ENCODE measurements at regions not wholly inside any gene's neighbourhood (a gene's known extent, or its start where the extent isn't known, plus 50 kb on each side); places are given as distances from the start of the nearest gene placed in this dataset.

DNA sequence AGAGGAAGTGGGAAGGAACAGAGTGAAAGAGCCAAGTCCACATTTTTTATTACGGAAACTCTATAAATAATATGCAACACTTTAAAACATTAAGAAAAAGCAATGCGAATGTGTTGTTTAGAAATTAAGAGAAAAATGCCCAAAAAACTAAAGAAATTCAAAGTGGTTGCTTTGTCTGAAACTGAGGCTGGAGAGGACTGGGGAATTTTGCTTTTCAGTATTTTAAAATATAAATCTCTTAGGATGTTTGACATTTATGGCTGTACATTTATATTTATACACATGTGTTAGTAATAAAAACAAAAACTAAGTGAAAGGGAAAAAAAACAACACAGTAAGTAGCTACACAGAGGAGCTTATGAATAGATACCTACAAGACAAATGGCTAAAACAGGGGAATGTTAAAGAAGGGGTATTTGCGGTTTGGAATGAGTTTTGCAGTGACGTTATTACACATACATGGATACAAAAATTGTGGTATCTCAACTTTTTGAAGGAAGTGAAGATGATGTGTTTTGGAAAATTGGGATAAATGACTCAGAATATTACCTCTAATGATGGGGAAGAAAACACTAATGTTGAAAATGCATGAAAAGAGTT, 97.0 kb upstream of the DRD2 start:
- Histone ChIP-seq H3F3A (replicated peaks; ENCODE audit: low read depth) (no peaks in the 10 kb centered on the region), H3K9me2 (ENCODE audit: insufficient read depth) (peaks cover 1% of the 10 kb centered on the region; the same call in 1 of the 2 replicates), H3K4me1 (ENCODE audit: insufficient read depth) (0 out of 2 replicates have a peak, but pooled peaks cover 5% of the 10 kb centered on the region), H3K79me2 (replicated peaks; ENCODE audit: insufficient read depth) (no peaks in the 10 kb centered on the region), H3K36me3 (ENCODE audit: insufficient read depth) (no peaks in the 10 kb centered on the region), H3K4me2 (no peak overlapping the region), H2AFZ (no peak overlapping the region), H3K4me3 (no peak overlapping the region), H4K20me1 (replicated peaks; ENCODE audit: insufficient read depth) (no peaks in the 10 kb centered on the region), H3K27ac (ENCODE audit: low read depth) (no peak overlapping the region), H3K27me3 (ENCODE audit: insufficient read depth) (no peaks in the 10 kb centered on the region)
- DNase-seq (ENCODE audit: low spot score) = no peak
- H3K27me3 Mint-ChIP-seq (ENCODE audit: insufficient read depth, low read depth, poor library complexity) = no peaks in the 10 kb centered on the region
- peaks cover 29% of the 10 kb centered on the region for H3K4me1 Mint-ChIP-seq
- no peaks in the 10 kb centered on the region for H3K9me3 Mint-ChIP-seq
- H3K27ac Mint-ChIP-seq = no peak overlapping the region
- no peak for ATAC-seq
- H3K4me3 Mint-ChIP-seq = no peak overlapping the region
- H3K36me3 Mint-ChIP-seq (ENCODE audit: low read depth) = no peaks in the 10 kb centered on the region
- TF ChIP-seq EZH2phosphoT487 (IDR thresholded peaks at IDR 0.05; ENCODE audit: unreplicated experiment) (no peak), STAT1 (IDR thresholded peaks at IDR 0.05; ENCODE audit: unreplicated experiment) (no peak), POLR2AphosphoS5 (IDR thresholded peaks at IDR 0.05; ENCODE audit: low read depth) (no peak), EZH2 (IDR thresholded peaks at IDR 0.05; ENCODE audit: low read depth, unreplicated experiment) (no peak), CREB1 (CRISPR knock-in tag; IDR thresholded peaks at IDR 0.05; ENCODE audit: low read depth) (no peak), NANOG (IDR thresholded peaks at IDR 0.05; ENCODE audit: borderline replicate concordance) (no peak), ZNF114 (CRISPR knock-in tag; IDR thresholded peaks at IDR 0.05) (no peak), ZNF331 (CRISPR knock-in tag; IDR thresholded peaks at IDR 0.05; ENCODE audit: low read depth) (no peak), JUNB (IDR thresholded peaks at IDR 0.05; ENCODE audit: unreplicated experiment) (no peak)
- TF ChIP-seq, protein P1, sequence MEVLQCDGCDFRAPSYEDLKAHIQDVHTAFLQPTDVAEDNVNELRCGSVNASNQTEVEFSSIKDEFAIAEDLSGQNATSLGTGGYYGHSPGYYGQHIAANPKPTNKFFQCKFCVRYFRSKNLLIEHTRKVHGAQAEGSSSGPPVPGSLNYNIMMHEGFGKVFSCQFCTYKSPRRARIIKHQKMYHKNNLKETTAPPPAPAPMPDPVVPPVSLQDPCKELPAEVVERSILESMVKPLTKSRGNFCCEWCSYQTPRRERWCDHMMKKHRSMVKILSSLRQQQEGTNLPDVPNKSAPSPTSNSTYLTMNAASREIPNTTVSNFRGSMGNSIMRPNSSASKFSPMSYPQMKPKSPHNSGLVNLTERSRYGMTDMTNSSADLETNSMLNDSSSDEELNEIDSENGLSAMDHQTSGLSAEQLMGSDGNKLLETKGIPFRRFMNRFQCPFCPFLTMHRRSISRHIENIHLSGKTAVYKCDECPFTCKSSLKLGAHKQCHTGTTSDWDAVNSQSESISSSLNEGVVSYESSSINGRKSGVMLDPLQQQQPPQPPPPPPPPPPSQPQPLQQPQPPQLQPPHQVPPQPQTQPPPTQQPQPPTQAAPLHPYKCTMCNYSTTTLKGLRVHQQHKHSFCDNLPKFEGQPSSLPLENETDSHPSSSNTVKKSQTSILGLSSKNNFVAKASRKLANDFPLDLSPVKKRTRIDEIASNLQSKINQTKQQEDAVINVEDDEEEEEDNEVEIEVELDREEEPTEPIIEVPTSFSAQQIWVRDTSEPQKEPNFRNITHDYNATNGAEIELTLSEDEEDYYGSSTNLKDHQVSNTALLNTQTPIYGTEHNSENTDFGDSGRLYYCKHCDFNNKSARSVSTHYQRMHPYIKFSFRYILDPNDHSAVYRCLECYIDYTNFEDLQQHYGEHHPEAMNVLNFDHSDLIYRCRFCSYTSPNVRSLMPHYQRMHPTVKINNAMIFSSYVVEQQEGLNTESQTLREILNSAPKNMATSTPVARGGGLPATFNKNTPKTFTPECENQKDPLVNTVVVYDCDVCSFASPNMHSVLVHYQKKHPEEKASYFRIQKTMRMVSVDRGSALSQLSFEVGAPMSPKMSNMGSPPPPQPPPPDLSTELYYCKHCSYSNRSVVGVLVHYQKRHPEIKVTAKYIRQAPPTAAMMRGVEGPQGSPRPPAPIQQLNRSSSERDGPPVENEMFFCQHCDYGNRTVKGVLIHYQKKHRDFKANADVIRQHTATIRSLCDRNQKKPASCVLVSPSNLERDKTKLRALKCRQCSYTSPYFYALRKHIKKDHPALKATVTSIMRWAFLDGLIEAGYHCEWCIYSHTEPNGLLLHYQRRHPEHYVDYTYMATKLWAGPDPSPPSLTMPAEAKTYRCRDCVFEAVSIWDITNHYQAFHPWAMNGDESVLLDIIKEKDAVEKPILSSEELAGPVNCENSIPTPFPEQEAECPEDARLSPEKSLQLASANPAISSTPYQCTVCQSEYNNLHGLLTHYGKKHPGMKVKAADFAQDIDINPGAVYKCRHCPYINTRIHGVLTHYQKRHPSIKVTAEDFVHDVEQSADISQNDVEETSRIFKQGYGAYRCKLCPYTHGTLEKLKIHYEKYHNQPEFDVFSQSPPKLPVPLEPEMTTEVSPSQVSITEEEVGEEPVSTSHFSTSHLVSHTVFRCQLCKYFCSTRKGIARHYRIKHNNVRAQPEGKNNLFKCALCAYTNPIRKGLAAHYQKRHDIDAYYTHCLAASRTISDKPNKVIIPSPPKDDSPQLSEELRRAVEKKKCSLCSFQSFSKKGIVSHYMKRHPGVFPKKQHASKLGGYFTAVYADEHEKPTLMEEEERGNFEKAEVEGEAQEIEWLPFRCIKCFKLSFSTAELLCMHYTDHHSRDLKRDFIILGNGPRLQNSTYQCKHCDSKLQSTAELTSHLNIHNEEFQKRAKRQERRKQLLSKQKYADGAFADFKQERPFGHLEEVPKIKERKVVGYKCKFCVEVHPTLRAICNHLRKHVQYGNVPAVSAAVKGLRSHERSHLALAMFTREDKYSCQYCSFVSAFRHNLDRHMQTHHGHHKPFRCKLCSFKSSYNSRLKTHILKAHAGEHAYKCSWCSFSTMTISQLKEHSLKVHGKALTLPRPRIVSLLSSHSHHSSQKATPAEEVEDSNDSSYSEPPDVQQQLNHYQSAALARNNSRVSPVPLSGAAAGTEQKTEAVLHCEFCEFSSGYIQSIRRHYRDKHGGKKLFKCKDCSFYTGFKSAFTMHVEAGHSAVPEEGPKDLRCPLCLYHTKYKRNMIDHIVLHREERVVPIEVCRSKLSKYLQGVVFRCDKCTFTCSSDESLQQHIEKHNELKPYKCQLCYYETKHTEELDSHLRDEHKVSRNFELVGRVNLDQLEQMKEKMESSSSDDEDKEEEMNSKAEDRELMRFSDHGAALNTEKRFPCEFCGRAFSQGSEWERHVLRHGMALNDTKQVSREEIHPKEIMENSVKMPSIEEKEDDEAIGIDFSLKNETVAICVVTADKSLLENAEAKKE (CRISPR knock-in tag; IDR thresholded peaks at IDR 0.05) = no peak
- TF ChIP-seq, protein P2, sequence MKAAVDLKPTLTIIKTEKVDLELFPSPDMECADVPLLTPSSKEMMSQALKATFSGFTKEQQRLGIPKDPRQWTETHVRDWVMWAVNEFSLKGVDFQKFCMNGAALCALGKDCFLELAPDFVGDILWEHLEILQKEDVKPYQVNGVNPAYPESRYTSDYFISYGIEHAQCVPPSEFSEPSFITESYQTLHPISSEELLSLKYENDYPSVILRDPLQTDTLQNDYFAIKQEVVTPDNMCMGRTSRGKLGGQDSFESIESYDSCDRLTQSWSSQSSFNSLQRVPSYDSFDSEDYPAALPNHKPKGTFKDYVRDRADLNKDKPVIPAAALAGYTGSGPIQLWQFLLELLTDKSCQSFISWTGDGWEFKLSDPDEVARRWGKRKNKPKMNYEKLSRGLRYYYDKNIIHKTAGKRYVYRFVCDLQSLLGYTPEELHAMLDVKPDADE (IDR thresholded peaks at IDR 0.05) = no peak
- TF ChIP-seq, protein P3, sequence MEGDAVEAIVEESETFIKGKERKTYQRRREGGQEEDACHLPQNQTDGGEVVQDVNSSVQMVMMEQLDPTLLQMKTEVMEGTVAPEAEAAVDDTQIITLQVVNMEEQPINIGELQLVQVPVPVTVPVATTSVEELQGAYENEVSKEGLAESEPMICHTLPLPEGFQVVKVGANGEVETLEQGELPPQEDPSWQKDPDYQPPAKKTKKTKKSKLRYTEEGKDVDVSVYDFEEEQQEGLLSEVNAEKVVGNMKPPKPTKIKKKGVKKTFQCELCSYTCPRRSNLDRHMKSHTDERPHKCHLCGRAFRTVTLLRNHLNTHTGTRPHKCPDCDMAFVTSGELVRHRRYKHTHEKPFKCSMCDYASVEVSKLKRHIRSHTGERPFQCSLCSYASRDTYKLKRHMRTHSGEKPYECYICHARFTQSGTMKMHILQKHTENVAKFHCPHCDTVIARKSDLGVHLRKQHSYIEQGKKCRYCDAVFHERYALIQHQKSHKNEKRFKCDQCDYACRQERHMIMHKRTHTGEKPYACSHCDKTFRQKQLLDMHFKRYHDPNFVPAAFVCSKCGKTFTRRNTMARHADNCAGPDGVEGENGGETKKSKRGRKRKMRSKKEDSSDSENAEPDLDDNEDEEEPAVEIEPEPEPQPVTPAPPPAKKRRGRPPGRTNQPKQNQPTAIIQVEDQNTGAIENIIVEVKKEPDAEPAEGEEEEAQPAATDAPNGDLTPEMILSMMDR (conservative IDR thresholded peaks at IDR 0.05; ENCODE audit: low read depth in 2 of 2) = no peak
- TF ChIP-seq, protein P4, sequence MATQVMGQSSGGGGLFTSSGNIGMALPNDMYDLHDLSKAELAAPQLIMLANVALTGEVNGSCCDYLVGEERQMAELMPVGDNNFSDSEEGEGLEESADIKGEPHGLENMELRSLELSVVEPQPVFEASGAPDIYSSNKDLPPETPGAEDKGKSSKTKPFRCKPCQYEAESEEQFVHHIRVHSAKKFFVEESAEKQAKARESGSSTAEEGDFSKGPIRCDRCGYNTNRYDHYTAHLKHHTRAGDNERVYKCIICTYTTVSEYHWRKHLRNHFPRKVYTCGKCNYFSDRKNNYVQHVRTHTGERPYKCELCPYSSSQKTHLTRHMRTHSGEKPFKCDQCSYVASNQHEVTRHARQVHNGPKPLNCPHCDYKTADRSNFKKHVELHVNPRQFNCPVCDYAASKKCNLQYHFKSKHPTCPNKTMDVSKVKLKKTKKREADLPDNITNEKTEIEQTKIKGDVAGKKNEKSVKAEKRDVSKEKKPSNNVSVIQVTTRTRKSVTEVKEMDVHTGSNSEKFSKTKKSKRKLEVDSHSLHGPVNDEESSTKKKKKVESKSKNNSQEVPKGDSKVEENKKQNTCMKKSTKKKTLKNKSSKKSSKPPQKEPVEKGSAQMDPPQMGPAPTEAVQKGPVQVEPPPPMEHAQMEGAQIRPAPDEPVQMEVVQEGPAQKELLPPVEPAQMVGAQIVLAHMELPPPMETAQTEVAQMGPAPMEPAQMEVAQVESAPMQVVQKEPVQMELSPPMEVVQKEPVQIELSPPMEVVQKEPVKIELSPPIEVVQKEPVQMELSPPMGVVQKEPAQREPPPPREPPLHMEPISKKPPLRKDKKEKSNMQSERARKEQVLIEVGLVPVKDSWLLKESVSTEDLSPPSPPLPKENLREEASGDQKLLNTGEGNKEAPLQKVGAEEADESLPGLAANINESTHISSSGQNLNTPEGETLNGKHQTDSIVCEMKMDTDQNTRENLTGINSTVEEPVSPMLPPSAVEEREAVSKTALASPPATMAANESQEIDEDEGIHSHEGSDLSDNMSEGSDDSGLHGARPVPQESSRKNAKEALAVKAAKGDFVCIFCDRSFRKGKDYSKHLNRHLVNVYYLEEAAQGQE (IDR thresholded peaks at IDR 0.05; ENCODE audit: unreplicated experiment) = no peak
